Astrocyte of the spinal cord (primary cell): ENCODE measurements at regions not wholly inside any gene's neighbourhood (a gene's known extent, or its start where the extent isn't known, plus 50 kb on each side); places are given as distances from the start of the nearest gene placed in this dataset.
"Not testable (repeated sequence)": the region's sequence is repeated elsewhere in the genome, so short reads cannot be mapped to it uniquely, and the experiment has no call there.

ENCODE experiments used
- DNase-seq: peaks from one replicate; pipeline ENCODE4 v3.0.0; 2011; ENCODE audit warnings: low read depth, low spot score
- H3K4me3 ChIP-seq: 2 replicates; pipeline ENCODE4 v1.5.1; 2011; ENCODE audit warnings: low read depth, mild to moderate bottlenecking, low read length, moderate library complexity
- CTCF ChIP-seq: IDR thresholded peaks from 2 replicates; pipeline ENCODE4 v1.5.1; 2012; ENCODE audit warnings: low read depth, mild to moderate bottlenecking, low read length, inconsistent platforms
- in situ Hi-C: cut with HindIII; loops from 2 replicates; pipeline ENCODE4 v1.10.0; 2017; ENCODE audit warnings: low sequenced_read_pairs

GRCh38 chr6:141780296-141780695, 352.4 kb upstream of the GJE1 start:
- no peak for DNase-seq
- in situ Hi-C loops, result no loop called here
- TF ChIP-seq CTCF, result no peak
- H3K4me3 ChIP-seq, result no peak overlapping the region

GRCh38 chr6:141764388-141764787, 368.3 kb upstream of the GJE1 start:
- no peak for DNase-seq
- TF ChIP-seq CTCF, result no peak
- no peak overlapping the region for H3K4me3 ChIP-seq
- in situ Hi-C loops, result no loop called here

DNA sequence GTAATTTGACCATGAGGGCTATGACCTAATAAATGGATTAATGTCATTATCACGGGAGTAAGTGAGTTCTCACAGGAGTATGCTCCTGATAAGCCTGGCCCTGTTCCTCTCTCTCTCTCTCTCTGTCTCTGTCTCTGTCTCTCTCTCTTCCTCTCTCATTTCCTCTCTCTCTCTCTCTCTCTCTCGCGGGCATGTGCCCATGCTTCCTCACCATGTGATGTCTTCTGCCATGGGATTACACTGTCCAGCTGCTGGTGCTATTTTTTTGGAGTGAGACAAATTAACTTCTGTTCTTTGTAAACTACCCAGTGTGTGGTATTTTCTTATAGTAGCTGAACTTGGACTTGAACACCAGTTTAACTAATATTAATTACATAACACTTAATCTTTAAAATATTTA, 374.3 kb upstream of the GJE1 start:
- DNase-seq, result no peak
- H3K4me3 ChIP-seq, result no peak overlapping the region
- in situ Hi-C loops, result no loop called here
- TF ChIP-seq CTCF, result no peak

GRCh38 chr6:141753180-141753579, 379.5 kb upstream of the GJE1 start:
- DNase-seq, result no peak
- H3K4me3 ChIP-seq, result no peak overlapping the region
- in situ Hi-C loops, result no loop called here
- TF ChIP-seq CTCF, result no peak

DNA sequence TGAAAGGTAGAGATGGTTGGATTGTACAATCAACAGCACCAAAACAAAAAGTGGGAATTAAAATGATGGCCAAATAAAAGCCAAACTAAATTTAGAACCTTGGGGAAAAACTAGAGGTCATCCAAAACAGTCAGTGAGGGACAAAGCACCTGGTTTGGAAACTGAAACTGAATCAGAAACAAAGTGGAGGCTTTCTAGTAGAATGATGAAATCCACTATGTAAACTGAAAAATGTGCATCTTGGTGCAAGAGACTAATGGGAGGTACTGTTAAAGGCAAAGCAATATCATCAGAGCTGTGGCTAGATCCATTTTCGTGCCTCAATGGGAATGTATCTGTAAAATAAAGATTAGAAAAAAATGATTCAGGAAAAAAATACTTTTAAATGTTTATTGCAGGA, 380.0 kb upstream of the GJE1 start:
- no peak for TF ChIP-seq CTCF
- in situ Hi-C loops, result no loop called here
- H3K4me3 ChIP-seq, result no peak overlapping the region
- no peak for DNase-seq

- DNase-seq, H3K4me3 ChIP-seq, in situ Hi-C loops: not testable (repeated sequence)
Observed at GRCh38 chr6:141746324-141746723, 386.4 kb upstream of the GJE1 start.

GRCh38 chr6:141744971-141745370, 387.8 kb upstream of the GJE1 start:
- no peak overlapping the region for H3K4me3 ChIP-seq
- in situ Hi-C loops, result no loop called here
- DNase-seq, result no peak
- no peak for TF ChIP-seq CTCF
